Stimulated activated memory B cell treated with anti-CD40 and anti-IgM and Interleukin-4, amounts not matched to agents 10 μg/mL and 1 μg/mL and 100 μg/mL, for 72 hours (primary cell): ENCODE measurements at regions not wholly inside any gene's neighbourhood (a gene's known extent, or its start where the extent isn't known, plus 50 kb on each side); places are given as distances from the start of the nearest gene placed in this dataset.

ENCODE experiments used
- ATAC-seq: fragments of 150-1000 bp; cut with Tn5 transposase; 2 replicates; pipeline ENCODE4 v1.10.0; 2021
- H3K27ac Mint-ChIP-seq: one replicate; pipeline ENCODE4 v1.8.0; 2022; ENCODE audit warnings: mild to moderate bottlenecking, mixed read lengths
- H3K27me3 Mint-ChIP-seq: one replicate; pipeline ENCODE4 v1.8.0; 2022; ENCODE audit warnings: mixed read lengths
- H3K36me3 Mint-ChIP-seq: one replicate; pipeline ENCODE4 v1.8.0; 2022; ENCODE audit warnings: mixed read lengths
- H3K4me1 Mint-ChIP-seq: one replicate; pipeline ENCODE4 v1.8.0; 2022; ENCODE audit warnings: mixed read lengths
- H3K4me3 Mint-ChIP-seq: one replicate; pipeline ENCODE4 v1.8.0; 2022; ENCODE audit warnings: mild to moderate bottlenecking, moderate library complexity, mixed read lengths
- H3K9me3 Mint-ChIP-seq: one replicate; pipeline ENCODE4 v1.8.0; 2022; ENCODE audit warnings: mixed read lengths

GRCh38 chr2:19529677-19530076 lies 171.3 kb upstream of the OSR1 start:
- Mint-ChIP-seq H3K27me3 (peaks cover 11% of the 10 kb centered on the region), H3K4me3 (no peak overlapping the region), H3K27ac (no peak overlapping the region), H3K36me3 (no peaks in the 10 kb centered on the region), H3K9me3 (peaks cover 2% of the 10 kb centered on the region), H3K4me1 (no peaks in the 10 kb centered on the region)
- ATAC-seq = no peak

GRCh38 chr2:19527771-19528170 lies 169.3 kb upstream of the OSR1 start:
- ATAC-seq = no peak
- H3K9me3 Mint-ChIP-seq = no peaks in the 10 kb centered on the region
- no peaks in the 10 kb centered on the region for H3K4me1 Mint-ChIP-seq
- H3K27me3 Mint-ChIP-seq = peaks cover 11% of the 10 kb centered on the region
- no peak overlapping the region for H3K4me3 Mint-ChIP-seq
- H3K36me3 Mint-ChIP-seq = no peaks in the 10 kb centered on the region
- H3K27ac Mint-ChIP-seq = no peak overlapping the region

- no peaks in the 10 kb centered on the region for H3K27me3 Mint-ChIP-seq
- no peaks in the 10 kb centered on the region for H3K9me3 Mint-ChIP-seq
- H3K4me3 Mint-ChIP-seq = no peak overlapping the region
- no peaks in the 10 kb centered on the region for H3K4me1 Mint-ChIP-seq
- H3K27ac Mint-ChIP-seq = no peak overlapping the region
- no peaks in the 10 kb centered on the region for H3K36me3 Mint-ChIP-seq
- no peak for ATAC-seq
Measured at GRCh38 chr2:19525313-19525712, 166.9 kb upstream of the OSR1 start.

DNA sequence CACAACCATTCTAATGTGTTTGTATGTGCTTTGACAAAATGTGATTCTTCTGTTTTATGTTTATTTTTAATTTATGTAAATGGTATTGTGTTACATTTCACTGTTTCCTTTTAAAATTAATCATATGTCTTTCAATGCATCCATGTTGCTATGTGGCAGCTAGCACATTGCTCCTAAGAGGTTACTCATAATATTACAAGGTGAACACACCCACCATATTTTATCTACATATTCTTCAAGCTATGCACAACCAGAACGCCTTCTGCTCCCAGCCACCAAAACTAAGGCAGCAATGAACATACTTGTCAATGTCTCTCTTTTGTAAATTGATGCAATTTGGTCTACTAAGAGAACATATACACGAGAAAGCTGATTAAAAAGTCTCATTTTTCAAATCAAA lies 160.6 kb upstream of the OSR1 start:
- Mint-ChIP-seq H3K4me1 (no peaks in the 10 kb centered on the region), H3K27me3 (no peaks in the 10 kb centered on the region), H3K36me3 (no peaks in the 10 kb centered on the region), H3K4me3 (no peak overlapping the region), H3K27ac (no peak overlapping the region), H3K9me3 (no peaks in the 10 kb centered on the region)
- no peak for ATAC-seq

DNA sequence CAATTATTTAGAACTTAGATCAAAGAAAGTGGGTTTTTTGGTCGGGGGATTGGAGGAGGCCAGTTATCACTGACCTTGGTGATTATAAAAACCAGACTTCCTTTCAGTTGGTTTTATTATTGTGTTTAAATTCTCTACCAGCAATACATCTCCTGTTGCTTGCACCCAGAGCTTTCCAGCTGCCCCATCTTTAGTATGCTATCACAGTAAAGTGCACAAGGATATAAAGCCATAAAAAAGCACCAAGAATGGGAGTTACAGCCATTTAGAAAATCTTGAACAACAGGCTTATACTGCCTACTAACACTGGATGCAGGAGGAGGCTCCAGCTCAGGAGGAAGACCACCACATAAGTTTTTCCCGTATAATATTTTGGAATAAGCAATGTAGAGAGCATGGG lies 148.7 kb upstream of the OSR1 start:
- Mint-ChIP-seq H3K4me1 (no peaks in the 10 kb centered on the region), H3K36me3 (no peaks in the 10 kb centered on the region), H3K27ac (no peak overlapping the region), H3K9me3 (peaks cover 2% of the 10 kb centered on the region), H3K4me3 (no peak overlapping the region), H3K27me3 (peaks cover 19% of the 10 kb centered on the region)
- no peak for ATAC-seq

DNA sequence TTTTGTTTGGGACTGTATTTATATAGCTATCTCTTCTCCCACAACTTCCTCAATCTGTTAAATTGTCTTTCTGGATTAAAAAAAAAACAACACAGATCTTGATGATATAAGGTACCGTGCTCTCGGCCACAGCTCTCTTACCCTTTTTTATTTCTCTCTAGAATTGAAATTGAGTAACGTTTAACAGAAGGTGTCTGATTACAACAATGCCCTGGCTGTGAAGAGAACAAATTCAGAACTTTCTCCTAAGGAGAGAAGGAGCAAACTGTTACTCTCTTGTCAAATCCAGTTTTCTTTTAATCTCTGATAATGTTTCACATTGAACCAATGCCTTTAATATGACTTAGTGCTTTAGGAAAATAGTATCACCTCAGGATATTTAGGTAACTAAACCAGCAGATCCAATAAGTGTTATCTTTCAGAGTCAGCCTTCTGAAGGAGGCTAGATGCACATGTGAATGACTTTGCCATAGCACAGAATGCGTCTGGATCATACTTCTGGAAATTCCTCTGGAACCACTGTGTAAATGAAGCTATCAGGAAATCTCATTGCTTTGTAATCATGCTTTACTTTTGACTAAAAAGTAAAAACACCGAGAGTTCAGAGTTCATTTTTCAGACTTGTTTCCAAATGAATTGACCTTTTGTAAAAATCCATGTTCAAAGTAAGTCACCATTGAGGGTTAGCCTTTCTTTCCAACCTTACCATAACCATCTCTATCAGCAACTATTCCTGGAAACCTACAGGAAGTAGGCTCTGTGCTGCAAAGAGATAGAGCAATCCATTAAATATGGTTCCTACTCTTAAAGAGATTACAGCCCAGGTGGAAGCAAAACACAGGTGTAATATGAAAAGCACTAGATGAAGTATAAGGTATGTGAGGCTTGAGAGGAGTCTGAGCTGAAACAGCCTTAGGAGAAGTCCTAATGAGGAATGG lies 147.0 kb upstream of the OSR1 start:
- Mint-ChIP-seq H3K4me3 (no peak overlapping the region), H3K36me3 (no peaks in the 10 kb centered on the region), H3K27ac (no peak overlapping the region), H3K9me3 (peaks cover 2% of the 10 kb centered on the region), H3K4me1 (no peaks in the 10 kb centered on the region), H3K27me3 (peaks cover 27% of the 10 kb centered on the region)
- no peak for ATAC-seq

- Mint-ChIP-seq H3K36me3 (no peaks in the 10 kb centered on the region), H3K4me3 (no peak overlapping the region), H3K9me3 (peaks cover 2% of the 10 kb centered on the region), H3K27me3 (peaks cover 27% of the 10 kb centered on the region), H3K4me1 (no peaks in the 10 kb centered on the region), H3K27ac (no peak overlapping the region)
- no peak for ATAC-seq
Measured at GRCh38 chr2:19504400-19505198, 146.2 kb upstream of the OSR1 start.

- Mint-ChIP-seq H3K9me3 (peaks cover 2% of the 10 kb centered on the region), H3K4me1 (no peaks in the 10 kb centered on the region), H3K27ac (no peak overlapping the region), H3K36me3 (no peaks in the 10 kb centered on the region), H3K4me3 (no peak overlapping the region), H3K27me3 (peaks cover 27% of the 10 kb centered on the region)
- ATAC-seq = no peak
Measured at GRCh38 chr2:19503915-19504314, 145.5 kb upstream of the OSR1 start.

GRCh38 chr2:19503406-19503805 lies 145.0 kb upstream of the OSR1 start:
- Mint-ChIP-seq H3K9me3 (peaks cover 2% of the 10 kb centered on the region), H3K4me3 (no peak overlapping the region), H3K27me3 (peaks cover 27% of the 10 kb centered on the region), H3K4me1 (no peaks in the 10 kb centered on the region), H3K27ac (no peak overlapping the region), H3K36me3 (no peaks in the 10 kb centered on the region)
- ATAC-seq = no peak

DNA sequence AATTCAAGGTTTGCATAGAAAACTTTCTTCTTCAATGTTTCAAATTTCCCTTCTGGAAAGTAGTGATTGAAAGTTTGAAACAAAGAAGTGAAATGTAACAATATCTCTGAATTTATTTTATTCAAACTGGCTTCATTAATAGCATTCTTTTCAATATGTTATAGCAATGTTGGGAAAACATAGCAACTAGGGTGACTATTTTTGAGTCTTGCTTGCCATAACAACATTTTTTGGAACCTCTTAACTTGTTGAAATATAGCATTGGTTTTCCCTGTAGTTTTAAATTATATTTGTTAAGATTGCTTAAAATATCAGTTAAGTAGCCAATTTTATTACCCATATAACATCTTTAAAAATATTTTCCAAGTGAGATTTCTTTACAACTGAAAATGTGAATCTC lies 141.7 kb upstream of the OSR1 start:
- Mint-ChIP-seq H3K27ac (no peak overlapping the region), H3K27me3 (peaks cover 27% of the 10 kb centered on the region), H3K9me3 (peaks cover 2% of the 10 kb centered on the region), H3K4me1 (no peaks in the 10 kb centered on the region), H3K4me3 (no peak overlapping the region), H3K36me3 (no peaks in the 10 kb centered on the region)
- no peak for ATAC-seq

DNA sequence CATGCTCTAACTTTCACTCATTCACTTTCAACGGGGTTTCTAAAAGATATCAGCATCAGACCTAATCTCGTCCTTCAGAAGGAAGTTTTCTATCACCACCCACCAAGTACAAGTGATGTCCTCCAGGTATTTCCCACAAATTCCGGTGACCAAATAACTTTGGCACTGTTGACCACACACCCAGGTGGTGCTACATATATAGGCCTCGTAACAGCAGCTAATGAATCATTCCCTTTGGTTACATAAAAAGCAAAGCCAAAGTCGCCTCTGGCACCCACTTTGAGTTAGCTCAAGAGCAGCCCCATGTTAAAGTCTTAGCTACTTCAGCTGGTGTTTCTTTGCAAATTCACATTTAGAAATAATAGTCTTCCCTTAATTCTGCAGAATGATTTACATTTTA lies 138.2 kb upstream of the OSR1 start:
- no peaks in the 10 kb centered on the region for H3K36me3 Mint-ChIP-seq
- no peak overlapping the region for H3K27ac Mint-ChIP-seq
- peaks cover 3% of the 10 kb centered on the region for H3K27me3 Mint-ChIP-seq
- H3K4me3 Mint-ChIP-seq = no peak overlapping the region
- no peaks in the 10 kb centered on the region for H3K4me1 Mint-ChIP-seq
- no peak for ATAC-seq
- H3K9me3 Mint-ChIP-seq = no peaks in the 10 kb centered on the region

- H3K9me3 Mint-ChIP-seq = no peaks in the 10 kb centered on the region
- H3K4me1 Mint-ChIP-seq = no peaks in the 10 kb centered on the region
- peaks cover 17% of the 10 kb centered on the region for H3K27me3 Mint-ChIP-seq
- no peak overlapping the region for H3K4me3 Mint-ChIP-seq
- H3K36me3 Mint-ChIP-seq = no peaks in the 10 kb centered on the region
- no peak for ATAC-seq
- no peak overlapping the region for H3K27ac Mint-ChIP-seq
Measured at GRCh38 chr2:19494241-19494640, 135.8 kb upstream of the OSR1 start.

DNA sequence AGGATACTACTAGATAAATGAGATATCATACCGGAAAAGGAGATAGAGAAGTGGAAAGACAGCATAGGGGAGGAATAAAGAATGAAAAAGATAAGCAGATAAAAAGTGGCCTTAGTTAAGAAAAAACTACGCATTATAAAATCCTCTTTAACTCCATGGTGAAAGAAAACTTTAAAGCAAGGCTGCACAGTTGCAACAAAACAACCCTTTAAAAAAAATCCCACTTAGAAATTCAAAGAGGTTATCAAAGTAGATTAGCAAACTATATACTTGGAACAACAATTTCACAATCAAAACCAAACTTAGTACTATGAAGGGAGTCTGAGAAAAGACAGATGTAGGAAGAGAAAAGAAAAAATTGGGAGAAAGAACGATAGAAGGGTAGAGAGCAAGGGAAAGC lies 133.4 kb upstream of the OSR1 start:
- Mint-ChIP-seq H3K4me3 (no peak overlapping the region), H3K27me3 (peaks cover 20% of the 10 kb centered on the region), H3K9me3 (no peaks in the 10 kb centered on the region), H3K27ac (no peak overlapping the region), H3K4me1 (no peaks in the 10 kb centered on the region), H3K36me3 (no peaks in the 10 kb centered on the region)
- ATAC-seq = no peak

DNA sequence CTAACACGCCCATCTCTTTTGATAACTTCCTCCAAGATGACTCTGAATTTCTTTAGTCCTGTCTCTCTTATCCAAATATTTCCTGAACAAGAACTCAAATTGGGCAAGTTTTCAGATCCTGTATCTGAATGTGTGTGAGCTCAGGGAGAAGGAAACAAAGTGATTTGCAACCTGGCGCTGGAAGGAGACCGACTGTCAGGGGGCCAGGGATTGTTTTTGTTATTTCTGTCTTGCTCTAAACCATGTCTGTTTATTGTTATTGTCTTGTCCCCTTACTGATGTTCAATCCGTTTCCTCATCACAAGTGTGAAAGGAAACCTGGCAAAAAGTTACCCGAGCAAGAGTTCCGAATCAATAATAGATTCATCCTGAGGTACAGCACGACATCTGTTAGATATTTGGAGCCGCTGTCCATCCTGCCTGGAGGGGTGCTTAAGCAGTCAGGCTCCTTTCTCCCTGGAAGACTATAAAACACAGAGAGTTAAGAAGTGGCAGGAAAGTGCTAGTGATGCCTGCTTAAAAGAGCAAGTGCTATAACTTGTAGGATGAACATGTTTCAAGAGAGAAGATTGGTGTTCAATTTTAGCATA lies 132.5 kb upstream of the OSR1 start:
- Mint-ChIP-seq H3K4me3 (no peak overlapping the region), H3K27me3 (peaks cover 20% of the 10 kb centered on the region), H3K4me1 (no peaks in the 10 kb centered on the region), H3K9me3 (no peaks in the 10 kb centered on the region), H3K36me3 (no peaks in the 10 kb centered on the region), H3K27ac (no peak overlapping the region)
- no peak for ATAC-seq

DNA sequence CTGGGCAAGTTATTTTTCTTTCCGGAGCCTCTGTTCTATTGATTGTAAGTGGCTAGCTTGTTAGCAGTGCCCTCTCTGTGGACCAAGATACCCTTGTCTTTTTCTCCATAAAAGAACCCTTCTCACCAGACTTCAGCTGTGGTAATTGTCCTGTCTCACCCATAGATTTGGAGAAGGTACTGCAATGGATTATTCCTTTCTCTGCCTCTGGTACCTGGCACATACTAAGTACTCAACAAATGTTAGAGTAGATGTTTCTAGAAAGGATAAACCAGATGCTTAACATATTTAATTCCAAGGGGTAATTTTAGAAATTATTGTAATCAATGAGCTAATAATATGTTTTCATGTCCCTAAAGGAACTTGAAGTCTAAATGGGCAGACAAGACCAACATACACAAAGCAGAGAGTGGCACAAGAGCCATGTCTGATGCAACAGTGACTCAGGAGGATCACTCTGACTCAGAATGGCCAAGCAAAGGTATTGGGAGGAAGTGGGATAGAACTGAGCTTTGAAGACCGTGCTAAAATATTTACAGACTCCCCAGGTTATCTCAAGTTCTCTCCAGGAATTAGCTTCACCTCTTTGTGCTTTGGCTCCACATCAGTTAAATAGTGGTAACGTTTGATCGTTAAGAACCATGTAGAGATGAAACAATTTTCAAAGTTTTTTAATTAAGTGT lies 129.7 kb upstream of the OSR1 start:
- Mint-ChIP-seq H3K4me1 (no peaks in the 10 kb centered on the region), H3K36me3 (no peaks in the 10 kb centered on the region), H3K27me3 (peaks cover 20% of the 10 kb centered on the region), H3K4me3 (no peak overlapping the region), H3K9me3 (no peaks in the 10 kb centered on the region), H3K27ac (no peak overlapping the region)
- no peak for ATAC-seq
